Breast epithelium (tissue), 3 donors: ENCODE measurements at regions not wholly inside any gene's neighbourhood (a gene's known extent, or its start where the extent isn't known, plus 50 kb on each side); places are given as distances from the start of the nearest gene placed in this dataset.
"Not testable (repeated sequence)": the region's sequence is repeated elsewhere in the genome, so short reads cannot be mapped to it uniquely, and the experiment has no call there.

Experiments used
- POLR2A ChIP-seq: fragments of 450-650 bp; IDR thresholded peaks from one replicate; pipeline ENCODE4 v1.6.1; 2016; ENCODE audit warnings: antibody characterized with exemption, mild to moderate bottlenecking, moderate library complexity
- POLR2AphosphoS5 ChIP-seq, 3 donors: sonication (generic); formaldehyde crosslinking; IDR thresholded peaks; one replicate each; pipeline ENCODE4 v1.6.1; 2017; ENCODE audit warnings: antibody characterized with exemption in 3 of 3
- TF ChIP-seq, protein P1 (sequence below), 3 donors: fragments of 450-650 bp; IDR thresholded peaks; one replicate each; pipeline ENCODE4 v1.5.1; 2016 to 2017; ENCODE audit warnings: antibody characterized with exemption in 3 of 3, mild to moderate bottlenecking in 3 of 3, moderate library complexity in 3 of 3

DNA sequence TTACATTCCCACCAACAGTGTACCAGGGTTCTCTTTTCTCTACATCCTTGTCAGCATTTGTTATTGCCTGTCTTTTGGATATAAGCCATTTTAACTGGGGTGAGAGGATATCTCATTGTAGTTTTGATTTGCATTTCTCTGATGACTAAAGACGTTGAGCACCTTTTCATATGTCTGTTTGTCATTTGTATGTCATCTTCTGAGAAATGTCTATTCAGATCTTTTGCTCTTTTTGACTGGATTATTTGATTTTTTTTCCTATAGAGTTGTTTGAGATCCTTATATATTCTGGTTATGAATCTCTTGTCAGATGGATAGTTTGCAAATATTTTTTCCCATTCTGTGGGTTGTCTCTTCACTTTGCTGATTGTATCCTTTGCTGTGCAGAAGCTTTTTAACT is 77.6 kb downstream of the SERINC2 start:
- TF ChIP-seq POLR2AphosphoS5 (IDR thresholded peaks at IDR 0.05); POLR2A: not testable (repeated sequence)
- TF ChIP-seq, protein P1, sequence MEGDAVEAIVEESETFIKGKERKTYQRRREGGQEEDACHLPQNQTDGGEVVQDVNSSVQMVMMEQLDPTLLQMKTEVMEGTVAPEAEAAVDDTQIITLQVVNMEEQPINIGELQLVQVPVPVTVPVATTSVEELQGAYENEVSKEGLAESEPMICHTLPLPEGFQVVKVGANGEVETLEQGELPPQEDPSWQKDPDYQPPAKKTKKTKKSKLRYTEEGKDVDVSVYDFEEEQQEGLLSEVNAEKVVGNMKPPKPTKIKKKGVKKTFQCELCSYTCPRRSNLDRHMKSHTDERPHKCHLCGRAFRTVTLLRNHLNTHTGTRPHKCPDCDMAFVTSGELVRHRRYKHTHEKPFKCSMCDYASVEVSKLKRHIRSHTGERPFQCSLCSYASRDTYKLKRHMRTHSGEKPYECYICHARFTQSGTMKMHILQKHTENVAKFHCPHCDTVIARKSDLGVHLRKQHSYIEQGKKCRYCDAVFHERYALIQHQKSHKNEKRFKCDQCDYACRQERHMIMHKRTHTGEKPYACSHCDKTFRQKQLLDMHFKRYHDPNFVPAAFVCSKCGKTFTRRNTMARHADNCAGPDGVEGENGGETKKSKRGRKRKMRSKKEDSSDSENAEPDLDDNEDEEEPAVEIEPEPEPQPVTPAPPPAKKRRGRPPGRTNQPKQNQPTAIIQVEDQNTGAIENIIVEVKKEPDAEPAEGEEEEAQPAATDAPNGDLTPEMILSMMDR (IDR thresholded peaks at IDR 0.05): not testable (repeated sequence)
